HUDEP-2 (cell line): ENCODE measurements at regions not wholly inside any gene's neighbourhood (a gene's known extent, or its start where the extent isn't known, plus 50 kb on each side); places are given as distances from the start of the nearest gene placed in this dataset.
"Not testable (repeated sequence)": the region's sequence is repeated elsewhere in the genome, so short reads cannot be mapped to it uniquely, and the experiment has no call there.

Experiments used
- DNase-seq, 76 experiments: peaks; one replicate each; lab custom pipeline; 2025; ENCODE audit not compliant: unreplicated experiment in 76 of 76; lab: John Stamatoyannopoulos, UW

GRCh38 chr5:130963798-130964197 is 201.3 kb downstream of the HINT1 start:
- no peak for DNase-seq

GRCh38 chr5:130957151-130957550 is 207.9 kb downstream of the HINT1 start:
- DNase-seq, result no peak

- DNase-seq, result no peak
These were observed 210.0 kb downstream of the HINT1 start for GRCh38 chr5:130955041-130955440.

- no peak for DNase-seq
These were observed 210.7 kb downstream of the HINT1 start for GRCh38 chr5:130954336-130954735.

GRCh38 chr5:130939059-130939458 is 226.0 kb downstream of the HINT1 start:
- DNase-seq, result no peak

GRCh38 chr5:130937046-130937445 is 228.0 kb downstream of the HINT1 start:
- DNase-seq, result no peak

GRCh38 chr5:130923543-130924124 is 241.4 kb downstream of the HINT1 start:
- DNase-seq, result no peak

GRCh38 chr5:130912088-130912487 is 253.0 kb downstream of the HINT1 start:
- DNase-seq, result no peak

- DNase-seq, result no peak
These were observed 256.9 kb downstream of the HINT1 start for GRCh38 chr5:130908186-130908585.

GRCh38 chr5:130897537-130898195 is 267.4 kb downstream of the HINT1 start:
- not testable (repeated sequence) for DNase-seq

GRCh38 chr5:130897181-130897536 is 267.9 kb downstream of the HINT1 start:
- not testable (repeated sequence) for DNase-seq

GRCh38 chr5:130896636-130897035 is 268.4 kb downstream of the HINT1 start:
- DNase-seq, result no peak

GRCh38 chr5:130893006-130893405 is 272.1 kb downstream of the HINT1 start:
- no peak for DNase-seq

- no peak for DNase-seq
These were observed 274.4 kb downstream of the HINT1 start for GRCh38 chr5:130890610-130891009.

GRCh38 chr5:130885691-130886090 is 279.4 kb downstream of the HINT1 start:
- DNase-seq, result no peak

- no peak for DNase-seq
These were observed 280.0 kb downstream of the HINT1 start for GRCh38 chr5:130885027-130885426.

- DNase-seq, result no peak
These were observed 281.0 kb downstream of the HINT1 start for GRCh38 chr5:130884023-130884422.

GRCh38 chr5:130875656-130876055 is 289.4 kb downstream of the HINT1 start:
- no peak for DNase-seq

GRCh38 chr5:130874861-130875417 is 290.1 kb downstream of the HINT1 start:
- DNase-seq, result no peak

- DNase-seq, result peak in 17 of 76 experiments; percentile 0 to 32 (median 2)
These were observed 293.5 kb downstream of the HINT1 start for GRCh38 chr5:130871346-130872086.

GRCh38 chr5:130870691-130871090 is 294.4 kb downstream of the HINT1 start:
- DNase-seq, result no peak
